GM23338 (cell line): ENCODE measurements at regions not wholly inside any gene's neighbourhood (a gene's known extent, or its start where the extent isn't known, plus 50 kb on each side); places are given as distances from the start of the nearest gene placed in this dataset.

Experiments
- ATAC-seq: fragments of 200-7000 bp; cut with Tn5 transposase; 3 replicates; pipeline ENCODE4 v1.9.1; 2020
- DNase-seq: peaks from one replicate; pipeline ENCODE4 v3.0.0-alpha.2; 2015; ENCODE audit warnings: low spot score
- H2AFZ ChIP-seq: fragments of 200-600 bp; sonication (generic); 2 replicates; pipeline ENCODE4 v1.8.0; 2016; ENCODE audit warnings: antibody characterized with exemption, mild to moderate bottlenecking, moderate library complexity
- H3F3A ChIP-seq: fragments of 200-600 bp; sonication (generic); replicated peaks from 2 replicates; pipeline ENCODE4 v1.8.0; 2017; ENCODE audit warnings: antibody characterized with exemption, mixed run types, low read depth
- H3K27ac ChIP-seq: fragments of 200-600 bp; sonication (generic); 2 replicates; pipeline ENCODE4 v1.6.1; 2016; ENCODE audit warnings: low read depth
- H3K27me3 ChIP-seq: fragments of 200-600 bp; sonication (generic); 2 replicates; pipeline ENCODE4 v1.8.0; 2016; ENCODE audit warnings: mild to moderate bottlenecking, mixed run types, moderate library complexity; ENCODE audit not compliant: insufficient read depth
- H3K36me3 ChIP-seq: fragments of 200-600 bp; sonication (generic); 2 replicates; pipeline ENCODE4 v1.8.0; 2016; ENCODE audit warnings: mild to moderate bottlenecking; ENCODE audit not compliant: insufficient read depth
- H3K4me1 ChIP-seq: fragments of 200-600 bp; sonication (generic); 2 replicates; pipeline ENCODE4 v1.8.0; 2016; ENCODE audit warnings: mild to moderate bottlenecking, moderate library complexity; ENCODE audit not compliant: insufficient read depth
- H3K4me2 ChIP-seq: fragments of 200-600 bp; sonication (generic); 2 replicates; pipeline ENCODE4 v1.7.1; 2017; ENCODE audit warnings: mixed run types
- H3K4me3 ChIP-seq: fragments of 200-600 bp; sonication (generic); 2 replicates; pipeline ENCODE4 v1.6.1; 2016; ENCODE audit warnings: mixed run types
- H3K79me2 ChIP-seq: fragments of 200-600 bp; sonication (generic); replicated peaks from 2 replicates; pipeline ENCODE4 v1.8.0; 2017; ENCODE audit warnings: mild to moderate bottlenecking; ENCODE audit not compliant: insufficient read depth
- H3K9me2 ChIP-seq: fragments of 200-600 bp; sonication (generic); 2 replicates; pipeline ENCODE4 v1.8.0; 2017; ENCODE audit not compliant: insufficient read depth
- H4K20me1 ChIP-seq: fragments of 200-600 bp; sonication (generic); replicated peaks from 2 replicates; pipeline ENCODE4 v1.8.0; 2017; ENCODE audit warnings: mild to moderate bottlenecking; ENCODE audit not compliant: insufficient read depth
- H3K27ac Mint-ChIP-seq: 2 replicates; pipeline ENCODE4 v1.8.0; 2020; ENCODE audit warnings: inconsistent platforms, mild to moderate bottlenecking, moderate library complexity, mixed read lengths
- H3K27me3 Mint-ChIP-seq: 3 replicates; pipeline ENCODE4 v1.8.0; 2022; ENCODE audit warnings: low read depth, mild to moderate bottlenecking, moderate library complexity, mixed read lengths, inconsistent platforms; ENCODE audit not compliant: insufficient read depth, poor library complexity
- H3K36me3 Mint-ChIP-seq: 3 replicates; pipeline ENCODE4 v1.8.0; 2021; ENCODE audit warnings: low read depth, mild to moderate bottlenecking, inconsistent platforms, moderate library complexity, mixed read lengths
- H3K4me1 Mint-ChIP-seq: 3 replicates; pipeline ENCODE4 v1.8.0; 2020; ENCODE audit warnings: mild to moderate bottlenecking, inconsistent platforms, mixed read lengths
- H3K4me3 Mint-ChIP-seq: 3 replicates; pipeline ENCODE4 v1.8.0; 2021; ENCODE audit warnings: moderate library complexity, mild to moderate bottlenecking, inconsistent platforms, mixed read lengths
- H3K9me3 Mint-ChIP-seq: 3 replicates; pipeline ENCODE4 v1.8.0; 2020; ENCODE audit warnings: moderate library complexity, mild to moderate bottlenecking, inconsistent platforms, mixed read lengths
- CREB1 ChIP-seq: fragments of 250-450 bp; sonication (Bioruptor Pico); IDR thresholded peaks from 2 replicates; pipeline ENCODE4 v1.5.0; 2020; ENCODE audit warnings: low read depth, mild to moderate bottlenecking, moderate library complexity
- CTCF ChIP-seq, 2 experiments: fragments of 200-600 bp in 1 of 2; sonication (generic) in 1 of 2; conservative IDR thresholded peaks; 2 replicates each; pipeline versions ENCODE4 v1.5.1 to v1.6.1; 2016 to 2017; ENCODE audit warnings: antibody characterized with exemption in 2 of 2, low read depth in 2 of 2, mild to moderate bottlenecking in 2 of 2, moderate library complexity in 1 of 2
- ETS1 ChIP-seq: IDR thresholded peaks from 2 replicates; pipeline ENCODE4 v1.6.1; 2016; ENCODE audit warnings: antibody characterized with exemption
- EZH2 ChIP-seq: fragments of 200-600 bp; sonication (generic); IDR thresholded peaks from one replicate; pipeline ENCODE4 v1.8.0; 2017; ENCODE audit warnings: antibody characterized with exemption, mild to moderate bottlenecking, low read depth; ENCODE audit not compliant: unreplicated experiment
- NANOG ChIP-seq: IDR thresholded peaks from 2 replicates; pipeline ENCODE4 v1.6.1; 2016; ENCODE audit warnings: antibody characterized with exemption, borderline replicate concordance
- REST ChIP-seq: IDR thresholded peaks from one replicate; pipeline ENCODE4 v1.6.1; 2018; ENCODE audit warnings: antibody characterized with exemption; ENCODE audit not compliant: unreplicated experiment
- STAT1 ChIP-seq: IDR thresholded peaks from one replicate; pipeline ENCODE4 v1.6.1; 2016; ENCODE audit warnings: antibody characterized with exemption; ENCODE audit not compliant: unreplicated experiment
- ZNF331 ChIP-seq: fragments of 250-450 bp; sonication (Bioruptor Pico); IDR thresholded peaks from 2 replicates; pipeline ENCODE4 v1.5.0; 2020; ENCODE audit warnings: low read depth, mild to moderate bottlenecking, moderate library complexity

GRCh38 chr2:149849136-149849535 lies 261.6 kb upstream of the MMADHC start:
- no peaks in the 10 kb centered on the region for H3K4me1 ChIP-seq
- ATAC-seq, result no peak
- H3K27me3 Mint-ChIP-seq, result no peaks in the 10 kb centered on the region

GRCh38 chr2:149841396-149841795 lies 253.8 kb upstream of the MMADHC start:
- Histone ChIP-seq H3K79me2 (no peaks in the 10 kb centered on the region), H3K4me1 (no peaks in the 10 kb centered on the region), H3K27me3 (no peaks in the 10 kb centered on the region), H3F3A (no peaks in the 10 kb centered on the region), H3K4me2 (no peak overlapping the region), H3K27ac (no peak overlapping the region), H3K4me3 (no peak overlapping the region), H3K9me2 (no peaks in the 10 kb centered on the region), H2AFZ (no peak overlapping the region), H3K36me3 (no peaks in the 10 kb centered on the region), H4K20me1 (no peaks in the 10 kb centered on the region)
- ATAC-seq (no peak), DNase-seq (no peak)
- Mint-ChIP-seq H3K36me3 (no peaks in the 10 kb centered on the region; the same call in 2 of the 3 replicates), H3K4me1 (no peaks in the 10 kb centered on the region), H3K27me3 (no peaks in the 10 kb centered on the region), H3K27ac (no peak overlapping the region), H3K4me3 (no peak overlapping the region), H3K9me3 (no peaks in the 10 kb centered on the region)
- TF ChIP-seq EZH2 (no peak), ZNF331 (CRISPR knock-in tag) (no peak), CREB1 (CRISPR knock-in tag) (no peak), REST (no peak), STAT1 (no peak)

More at GRCh38 chr2:149849136-149849535, 261.6 kb upstream of the MMADHC start:
- no peaks in the 10 kb centered on the region for H3K27me3 ChIP-seq
- H3K4me2 ChIP-seq, result no peak overlapping the region
- no peak for DNase-seq
- H3K36me3 Mint-ChIP-seq, result peaks cover 8% of the 10 kb centered on the region
- H3K4me3 Mint-ChIP-seq, result no peak overlapping the region
- H3K27ac ChIP-seq, result no peak overlapping the region
- H3K79me2 ChIP-seq, result no peaks in the 10 kb centered on the region
- no peaks in the 10 kb centered on the region; the same call in 1 of the 2 replicates for H3K9me2 ChIP-seq
- H3K27ac Mint-ChIP-seq, result no peak overlapping the region
- no peak overlapping the region for H2AFZ ChIP-seq
- peaks cover 4% of the 10 kb centered on the region for H3K4me1 Mint-ChIP-seq
- H4K20me1 ChIP-seq, result no peaks in the 10 kb centered on the region
- no peaks in the 10 kb centered on the region for H3F3A ChIP-seq
- no peak for TF ChIP-seq CREB1 (CRISPR knock-in tag)
- no peak for TF ChIP-seq EZH2
- no peak for TF ChIP-seq STAT1
- TF ChIP-seq NANOG, result no peak
- no peak for TF ChIP-seq ETS1
- no peak for TF ChIP-seq CTCF (conservative IDR thresholded peaks at IDR 0.05; ENCODE audit: low read depth in 2 of 2)
- H3K4me3 ChIP-seq, result no peak overlapping the region
- peaks cover 11% of the 10 kb centered on the region for H3K9me3 Mint-ChIP-seq
- peaks cover 4% of the 10 kb centered on the region; the same call in 1 of the 2 replicates for H3K36me3 ChIP-seq
